NCI-H128 (cell line): ENCODE measurements at regions not wholly inside any gene's neighbourhood (a gene's known extent, or its start where the extent isn't known, plus 50 kb on each side); places are given as distances from the start of the nearest gene placed in this dataset.
"Not testable (repeated sequence)": the region's sequence is repeated elsewhere in the genome, so short reads cannot be mapped to it uniquely, and the experiment has no call there.

ENCODE experiments used
- DNase-seq: peaks from one replicate; lab custom pipeline; 2025; ENCODE audit not compliant: unreplicated experiment; lab: John Stamatoyannopoulos, UW

GRCh38 chr5:148880197-148880596 lies 53.8 kb downstream of the ADRB2 start:
- DNase-seq = no peak

- DNase-seq = no peak
Measured at GRCh38 chr5:148880696-148881095, 54.3 kb downstream of the ADRB2 start.

- DNase-seq = no peak
Measured at GRCh38 chr5:148882332-148882731, 55.9 kb downstream of the ADRB2 start.

- DNase-seq = no peak
Measured at GRCh38 chr5:148884339-148885020, 58.1 kb downstream of the ADRB2 start.

GRCh38 chr5:148887123-148887881 lies 60.9 kb downstream of the ADRB2 start:
- DNase-seq = no peak

GRCh38 chr5:148889936-148890335 lies 63.5 kb downstream of the ADRB2 start:
- DNase-seq = not testable (repeated sequence)

- not testable (repeated sequence) for DNase-seq
Measured at GRCh38 chr5:148895441-148895840, 69.0 kb downstream of the ADRB2 start.

GRCh38 chr5:148897842-148898241 lies 71.4 kb downstream of the ADRB2 start:
- DNase-seq = peak; percentile 7

GRCh38 chr5:148898413-148899075 lies 72.1 kb downstream of the ADRB2 start:
- DNase-seq = no peak

- DNase-seq = no peak
Measured at GRCh38 chr5:148899993-148900392, 73.6 kb downstream of the ADRB2 start.

- no peak for DNase-seq
Measured at GRCh38 chr5:148902478-148902877, 76.1 kb downstream of the ADRB2 start.

- DNase-seq = no peak
Measured at GRCh38 chr5:148903587-148903986, 77.2 kb downstream of the ADRB2 start.

GRCh38 chr5:148904440-148904839 lies 78.0 kb downstream of the ADRB2 start:
- DNase-seq = no peak

- no peak for DNase-seq
Measured at GRCh38 chr5:148905541-148905940, 79.1 kb downstream of the ADRB2 start.

- no peak for DNase-seq
Measured at GRCh38 chr5:148906968-148907367, 80.6 kb downstream of the ADRB2 start.

GRCh38 chr5:148909040-148909439 lies 82.6 kb downstream of the ADRB2 start:
- DNase-seq = no peak

- no peak for DNase-seq
Measured at GRCh38 chr5:148909766-148910165, 83.4 kb downstream of the ADRB2 start.

- no peak for DNase-seq
Measured at GRCh38 chr5:148910216-148910615, 83.8 kb downstream of the ADRB2 start.

GRCh38 chr5:148910686-148911361 lies 84.4 kb downstream of the ADRB2 start:
- no peak for DNase-seq

- DNase-seq = no peak
Measured at GRCh38 chr5:148911386-148911785, 85.0 kb downstream of the ADRB2 start.

- DNase-seq = no peak
Measured at GRCh38 chr5:148912146-148912545, 85.7 kb downstream of the ADRB2 start.
